ENCODE measurements at regions not wholly inside any gene's neighbourhood (a gene's known extent, or its start where the extent isn't known, plus 50 kb on each side); places are given as distances from the start of the nearest gene placed in this dataset.

GRCh38 chrX:137823257-137823656 is 257.3 kb downstream of the ZIC3 start:
- H3K27ac ChIP-seq (ENCODE audit: low read depth, low read length) = no peak overlapping the region
- H3K27me3 ChIP-seq (ENCODE audit: insufficient read depth, low read length) = no peaks in the 10 kb centered on the region
- H3K9ac ChIP-seq (ENCODE audit: low read length) = no peak overlapping the region
- no peaks in the 10 kb centered on the region for H3K79me2 ChIP-seq (ENCODE audit: insufficient read depth, low read length)
- H3K9me2 ChIP-seq (ENCODE audit: insufficient read depth) = no peaks in the 10 kb centered on the region
- no peaks in the 10 kb centered on the region for H3K36me3 ChIP-seq (ENCODE audit: control insufficient read depth in 1 of 2, insufficient read depth in 2 of 2, low read length in 2 of 2)
- no peak overlapping the region for H3K4me2 ChIP-seq (ENCODE audit: low read length)
- CTCF ChIA-PET = no interaction called here
- no peak for ATAC-seq
- DNase-seq (ENCODE audit: low read depth, low spot score) = no peak
- no peak overlapping the region for H2AFZ ChIP-seq (ENCODE audit: low read depth, low read length, poor library complexity, severe bottlenecking)
- TF ChIP-seq FOSL1 (IDR thresholded peaks at IDR 0.05; ENCODE audit: low read depth) = no peak
- TF ChIP-seq POLR2A (IDR thresholded peaks at IDR 0.05; ENCODE audit: borderline replicate concordance, extremely low read depth, insufficient read depth, insufficient read length) = no peak
- TF ChIP-seq ATF3 (IDR thresholded peaks at IDR 0.05) = no peak
- no peak for TF ChIP-seq SRF (IDR thresholded peaks at IDR 0.05; ENCODE audit: low read depth)
- TF ChIP-seq MAX (IDR thresholded peaks at IDR 0.05) = no peak
- no TSS peak for BruUV-seq (replicated peaks)
- RAD21 ChIA-PET (ENCODE audit: low non-redundant PET in 1 of 2, low total read pairs in 2 of 2, uncharacterized antibody in 2 of 2, unreplicated experiment in 2 of 2) = no interaction called here
- no peaks in the 10 kb centered on the region for H3K4me1 ChIP-seq (ENCODE audit: control insufficient read depth in 1 of 2, insufficient read depth in 2 of 2, low read length in 2 of 2)
- no peaks in the 10 kb centered on the region for H3K9me3 ChIP-seq (ENCODE audit: control insufficient read depth in 1 of 2, insufficient read depth in 1 of 2, low read depth in 1 of 2, low read length in 2 of 2)
- H4K20me1 ChIP-seq (ENCODE audit: insufficient read depth) = no peaks in the 10 kb centered on the region
- no peak overlapping the region for H3K4me3 ChIP-seq (replicated peaks in 1 of 2; ENCODE audit: low read depth in 1 of 2, low read length in 2 of 2)
- POLR2A ChIA-PET = no interaction called here
- intact Hi-C loops (cut with micrococcal nuclease) = no loop called here

- ChIA-PET POLR2A (no interaction called here), CTCF (no interaction called here), RAD21 (ENCODE audit: low non-redundant PET in 1 of 2, low total read pairs in 2 of 2, uncharacterized antibody in 2 of 2, unreplicated experiment in 2 of 2) (no interaction called here)
- H4K20me1 ChIP-seq (ENCODE audit: insufficient read depth) = no peaks in the 10 kb centered on the region
- no peaks in the 10 kb centered on the region for H3K27me3 ChIP-seq (ENCODE audit: insufficient read depth, low read length)
- BruUV-seq (replicated peaks) = no TSS peak
- no peaks in the 10 kb centered on the region for H3K9me2 ChIP-seq (ENCODE audit: insufficient read depth)
- H3K4me1 ChIP-seq (ENCODE audit: control insufficient read depth in 1 of 2, insufficient read depth in 2 of 2, low read length in 2 of 2) = no peaks in the 10 kb centered on the region
- H3K9me3 ChIP-seq (ENCODE audit: control insufficient read depth in 1 of 2, insufficient read depth in 1 of 2, low read depth in 1 of 2, low read length in 2 of 2) = no peaks in the 10 kb centered on the region
- no peaks in the 10 kb centered on the region for H3K36me3 ChIP-seq (ENCODE audit: control insufficient read depth in 1 of 2, insufficient read depth in 2 of 2, low read length in 2 of 2)
- H3K9ac ChIP-seq (ENCODE audit: low read length) = no peak overlapping the region
- ATAC-seq = no peak
- no peak overlapping the region for H2AFZ ChIP-seq (ENCODE audit: low read depth, low read length, poor library complexity, severe bottlenecking)
- no peak overlapping the region for H3K4me3 ChIP-seq (replicated peaks in 1 of 2; ENCODE audit: low read depth in 1 of 2, low read length in 2 of 2)
- no peak overlapping the region for H3K4me2 ChIP-seq (ENCODE audit: low read length)
- no peaks in the 10 kb centered on the region for H3K79me2 ChIP-seq (ENCODE audit: insufficient read depth, low read length)
- H3K27ac ChIP-seq (ENCODE audit: low read depth, low read length) = no peak overlapping the region
- DNase-seq (ENCODE audit: low read depth, low spot score) = no peak
- intact Hi-C loops (cut with micrococcal nuclease) = no loop called here
- TF ChIP-seq CTCF (IDR thresholded peaks at IDR 0.05 in 2 of 3, conservative IDR thresholded peaks at IDR 0.05 in 1 of 3; ENCODE audit: borderline replicate concordance in 1 of 3, insufficient read depth in 1 of 3, low read depth in 2 of 3, low read length in 2 of 3) = no peak
- no peak for TF ChIP-seq EZH2phosphoT487 (IDR thresholded peaks at IDR 0.05; ENCODE audit: borderline replicate concordance)
- TF ChIP-seq MAX (IDR thresholded peaks at IDR 0.05) = no peak
- TF ChIP-seq REST (IDR thresholded peaks at IDR 0.05; ENCODE audit: low read depth) = no peak
- TF ChIP-seq SP1 (IDR thresholded peaks at IDR 0.05; ENCODE audit: low read depth) = no peak
- no peak for TF ChIP-seq ELF1 (IDR thresholded peaks at IDR 0.05; ENCODE audit: borderline replicate concordance, low read depth)
- no peak for TF ChIP-seq TCF7L2 (IDR thresholded peaks at IDR 0.05; ENCODE audit: borderline replicate concordance, extremely low read depth, insufficient read depth, insufficient read length)
- TF ChIP-seq RAD21 (IDR thresholded peaks at IDR 0.05; ENCODE audit: low read depth) = no peak
- TF ChIP-seq ZBTB33 (IDR thresholded peaks at IDR 0.05; ENCODE audit: extremely low read depth, insufficient replicate concordance, low read length) = no peak
Observed at GRCh38 chrX:137847376-137847775, 281.4 kb downstream of the ZIC3 start.
